LoVo (cell line): ENCODE measurements at regions not wholly inside any gene's neighbourhood (a gene's known extent, or its start where the extent isn't known, plus 50 kb on each side); places are given as distances from the start of the nearest gene placed in this dataset.
"Not testable (repeated sequence)": the region's sequence is repeated elsewhere in the genome, so short reads cannot be mapped to it uniquely, and the experiment has no call there.

Source experiments
- DNase-seq: peaks from one replicate; pipeline ENCODE4 v3.0.0-alpha.2; 2016; ENCODE audit warnings: low spot score

DNA sequence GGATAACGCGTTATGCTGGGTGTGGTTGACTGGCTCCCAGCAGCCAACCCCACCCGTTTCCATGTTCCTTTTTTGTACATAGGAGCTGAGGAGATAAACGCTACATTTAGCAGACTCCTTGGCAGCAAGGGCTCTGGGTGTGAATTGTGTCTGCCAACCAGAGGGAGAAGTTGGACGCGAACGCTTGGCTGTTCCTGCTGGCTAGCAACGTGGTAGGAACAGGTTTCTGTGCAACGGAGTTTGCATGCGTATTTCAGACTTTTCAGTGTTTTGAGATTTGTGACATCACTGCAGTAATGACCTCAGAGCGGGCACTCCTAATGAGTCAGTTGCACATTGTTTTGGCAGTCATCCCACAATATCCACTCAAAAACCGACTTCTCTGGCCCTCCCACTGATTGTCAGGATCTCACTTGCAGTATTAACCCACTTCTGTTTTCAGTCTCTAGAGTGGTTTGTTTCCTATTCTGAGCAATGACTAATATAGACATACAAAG is 98.7 kb upstream of the RGS1 start:
- no peak for DNase-seq

GRCh38 chr1:192477630-192478029 is 97.9 kb upstream of the RGS1 start:
- peak; percentile 35 for DNase-seq

DNA sequence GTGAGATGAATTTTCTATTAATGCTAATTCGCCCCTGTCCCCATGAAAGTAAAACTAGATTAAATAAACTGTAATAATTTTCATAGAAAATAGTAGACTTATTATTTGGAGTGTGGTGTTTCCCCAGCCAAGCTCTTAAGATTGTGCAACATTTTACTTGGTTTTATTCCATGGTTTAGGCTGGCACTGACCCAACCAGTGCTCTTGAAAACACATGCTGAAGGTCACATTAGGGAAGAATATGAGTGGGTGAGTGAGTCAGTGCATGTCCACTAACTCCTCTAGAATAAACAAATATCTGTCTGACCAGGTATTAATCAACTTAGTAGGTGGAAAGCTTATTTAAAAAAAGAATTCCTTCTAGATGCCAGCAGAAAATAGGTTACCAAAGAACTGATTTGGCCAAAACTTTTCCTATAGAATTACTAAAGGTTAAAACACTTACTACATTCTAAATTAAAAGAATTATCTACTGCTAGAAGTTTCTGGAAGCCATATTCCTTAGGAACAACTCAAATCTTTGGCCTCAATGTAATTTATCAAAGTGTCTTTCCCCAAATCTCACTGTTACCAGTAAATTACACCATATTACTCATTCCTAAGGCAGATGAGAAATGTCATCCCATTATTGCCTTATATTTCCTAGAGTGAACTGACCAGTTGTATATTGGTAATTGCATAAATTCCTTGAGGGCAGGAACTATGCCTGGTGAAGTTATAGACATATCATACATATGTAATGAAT is 89.7 kb upstream of the RGS1 start:
- no peak for DNase-seq

DNA sequence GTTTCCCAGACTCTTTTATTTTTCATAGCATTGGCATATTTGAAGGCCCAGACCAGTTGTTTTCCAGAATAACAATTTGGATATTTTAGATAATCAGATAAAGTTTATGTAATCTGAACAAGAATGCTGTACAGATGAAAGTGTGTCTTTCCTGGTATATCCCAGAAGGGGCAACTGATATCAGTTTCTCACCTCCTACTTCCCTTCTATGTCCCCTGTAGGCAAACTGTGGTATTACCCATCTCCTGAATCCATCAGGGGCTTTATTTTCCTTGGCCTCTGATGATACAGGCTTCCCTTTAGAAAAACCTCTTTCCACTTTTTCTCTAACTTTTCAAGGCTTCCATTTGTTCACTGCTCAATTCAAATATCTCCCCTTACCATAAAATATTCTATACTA is 87.5 kb upstream of the RGS1 start:
- no peak for DNase-seq

DNA sequence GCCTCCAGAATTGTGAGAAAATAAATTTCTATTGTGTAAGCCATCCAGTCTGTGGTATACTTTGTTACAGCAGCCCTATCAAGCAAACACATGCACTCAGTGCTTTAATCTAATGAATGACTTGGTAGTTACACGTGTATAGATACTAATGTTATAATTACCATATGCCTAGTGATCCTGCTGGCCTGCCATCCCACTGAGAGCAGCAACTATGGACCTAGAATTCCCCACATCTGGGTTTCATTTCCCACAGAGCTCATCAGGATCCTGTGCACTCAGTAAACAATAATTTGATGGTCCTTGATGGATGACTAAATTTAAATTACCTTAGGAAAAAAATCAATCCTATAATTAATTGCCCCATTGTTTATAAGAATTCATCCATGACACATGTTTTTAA is 86.5 kb upstream of the RGS1 start:
- no peak for DNase-seq

- no peak for DNase-seq
Observed at GRCh38 chr1:192489748-192490147, 85.8 kb upstream of the RGS1 start.

- DNase-seq, result no peak
Observed at GRCh38 chr1:192491804-192492554, 83.6 kb upstream of the RGS1 start.

DNA sequence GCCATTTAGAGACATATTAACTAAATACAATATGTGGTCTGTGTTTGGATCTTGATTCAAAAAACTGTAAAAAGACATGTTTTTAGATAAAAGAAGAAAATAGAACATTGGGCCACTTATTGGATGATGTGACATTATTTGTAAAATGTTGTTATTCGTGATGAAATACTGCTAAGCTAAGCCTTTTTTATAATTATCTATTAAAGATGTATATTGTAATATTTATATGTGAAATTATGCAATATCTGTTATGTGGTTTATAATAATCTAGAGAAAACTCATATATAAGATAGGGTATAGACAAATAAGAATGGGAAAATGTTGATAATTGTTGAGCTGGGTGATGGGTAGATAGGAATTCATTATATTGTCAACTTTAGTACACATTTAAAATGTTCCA is 82.0 kb upstream of the RGS1 start:
- DNase-seq, result no peak

- no peak for DNase-seq
Observed at GRCh38 chr1:192496369-192497056, 79.1 kb upstream of the RGS1 start.

DNA sequence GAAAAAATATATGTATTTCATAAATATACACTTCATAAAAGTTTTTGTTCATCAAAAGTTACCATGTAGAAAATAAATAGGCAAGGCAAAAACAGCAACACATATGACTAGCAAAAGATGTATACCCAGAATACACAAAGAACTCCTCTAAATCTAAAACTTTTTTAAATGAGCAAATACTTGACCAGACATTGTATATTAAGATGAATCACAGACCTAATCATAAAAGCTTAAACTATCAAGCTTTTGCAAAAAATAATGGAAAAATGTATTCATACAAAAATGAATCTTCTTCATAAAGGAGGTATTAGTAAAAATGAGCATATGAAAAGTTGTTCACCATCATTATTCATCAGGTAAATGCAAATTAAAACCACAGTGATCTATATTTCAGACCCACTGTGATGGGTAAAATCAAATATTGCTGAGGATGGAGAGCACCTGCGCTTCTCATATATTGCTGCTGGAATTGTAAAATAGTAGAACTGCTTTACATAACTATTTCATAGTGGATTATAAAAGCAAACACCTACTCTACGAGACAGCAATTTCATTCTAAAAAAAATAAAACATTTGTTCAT is 78.3 kb upstream of the RGS1 start:
- DNase-seq, result no peak

GRCh38 chr1:192498092-192498491 is 77.5 kb upstream of the RGS1 start:
- not testable (repeated sequence) for DNase-seq

GRCh38 chr1:192499061-192499581 is 76.5 kb upstream of the RGS1 start:
- not testable (repeated sequence) for DNase-seq

- DNase-seq, result not testable (repeated sequence)
Observed at GRCh38 chr1:192500541-192500940, 75.0 kb upstream of the RGS1 start.

DNA sequence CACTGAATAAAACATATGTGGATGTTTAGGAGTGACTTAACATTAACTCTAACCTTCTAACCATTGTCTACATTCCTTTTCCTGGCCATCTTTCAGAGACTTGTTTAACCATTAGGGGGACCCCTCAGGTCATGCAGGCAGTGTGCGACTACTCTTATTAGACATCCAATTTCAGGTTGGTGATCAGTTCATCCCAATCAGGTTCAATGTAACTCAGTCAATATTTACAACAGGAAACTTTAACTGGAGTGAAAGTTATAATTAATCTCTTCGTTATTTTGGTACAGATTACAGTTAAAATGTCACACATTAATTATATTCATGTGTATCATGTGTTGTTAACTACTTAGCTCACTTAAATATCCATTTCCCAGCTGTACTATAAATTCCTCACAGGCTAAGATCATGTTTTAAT is 68.8 kb upstream of the RGS1 start:
- DNase-seq, result no peak

DNA sequence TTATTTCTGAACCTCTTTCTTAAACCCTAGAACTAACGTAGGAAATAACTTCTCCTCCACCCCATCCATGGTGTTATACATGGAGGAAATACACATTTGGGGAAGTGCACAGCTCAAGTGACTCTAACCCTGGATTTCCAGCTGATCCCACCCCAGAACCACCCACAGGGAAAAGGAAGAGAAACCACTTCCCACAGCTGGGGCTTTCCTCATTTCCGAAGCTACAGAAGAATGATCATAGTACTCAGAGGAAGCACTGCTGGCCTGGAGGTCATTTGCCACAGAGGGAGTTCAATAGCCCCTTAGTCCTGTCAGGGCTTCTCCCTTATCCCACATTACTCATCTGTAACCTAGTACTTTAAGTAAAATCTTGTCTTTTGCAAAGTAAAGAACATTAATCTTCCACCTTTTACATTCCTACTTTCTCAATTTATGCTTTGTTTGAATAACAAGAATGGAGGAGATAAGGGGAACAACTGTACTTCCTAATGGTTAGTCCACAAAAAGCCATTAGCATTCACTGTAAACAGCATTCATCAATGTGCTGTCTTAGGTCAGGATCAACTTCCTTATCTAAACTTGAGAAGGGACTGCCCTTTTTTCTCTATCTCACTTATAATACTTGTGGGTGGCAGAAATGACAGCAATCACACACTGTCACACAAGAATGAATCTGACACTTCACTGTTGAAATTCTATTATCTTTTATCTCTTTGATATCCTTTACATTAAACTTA is 63.0 kb upstream of the RGS1 start:
- no peak for DNase-seq

DNA sequence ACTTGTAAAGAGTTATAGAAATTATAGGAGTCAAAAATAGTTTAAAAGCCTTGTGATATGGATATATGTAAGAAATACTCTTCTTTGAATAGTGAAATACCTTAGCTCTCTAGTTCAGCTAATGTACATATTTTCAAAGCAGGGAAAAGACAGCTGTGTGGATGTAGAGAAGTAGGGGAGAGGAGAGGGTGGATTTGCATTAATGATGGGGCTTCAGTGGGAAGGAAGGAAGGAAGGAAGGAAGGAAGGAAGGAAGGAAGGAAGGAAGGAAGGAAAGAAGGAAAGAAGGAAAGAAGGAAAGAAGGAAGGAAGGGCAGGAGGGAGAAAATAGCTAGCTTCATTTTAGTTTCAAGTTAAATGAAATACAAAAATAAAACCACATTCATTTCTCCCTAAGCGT is 62.4 kb upstream of the RGS1 start:
- no peak for DNase-seq

GRCh38 chr1:192513697-192514096 is 61.9 kb upstream of the RGS1 start:
- DNase-seq, result no peak

GRCh38 chr1:192516776-192517297 is 58.7 kb upstream of the RGS1 start:
- DNase-seq, result no peak

DNA sequence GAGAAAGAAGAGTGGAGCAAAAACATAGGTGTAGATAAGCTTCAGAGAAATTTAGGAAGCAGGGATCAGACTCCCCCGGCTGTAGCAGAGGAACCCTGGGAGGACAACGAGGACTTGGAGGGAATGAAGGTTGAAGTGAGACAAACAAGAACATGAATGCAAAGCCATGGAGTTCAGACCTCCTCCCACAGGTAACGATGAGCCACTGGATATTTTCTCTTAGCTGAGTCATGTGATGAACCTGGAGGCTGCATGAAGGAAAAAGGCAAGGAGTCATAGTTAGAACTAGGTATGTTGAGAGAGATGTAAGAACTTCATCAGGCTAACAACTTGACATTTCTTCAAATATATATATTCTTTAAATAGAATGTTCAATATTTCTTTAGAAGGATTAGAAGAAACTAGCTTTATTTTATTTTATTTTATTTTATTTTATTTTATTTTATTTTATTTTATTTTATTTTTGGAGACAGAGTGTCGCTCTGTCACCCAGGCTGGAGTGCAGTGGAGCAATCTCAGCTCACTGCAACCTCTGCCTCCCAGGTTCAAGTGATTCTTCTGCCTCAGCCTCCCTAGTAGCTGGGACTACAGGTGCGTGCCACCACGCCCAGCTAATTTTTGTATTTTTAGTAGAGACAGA is 57.7 kb upstream of the RGS1 start:
- DNase-seq, result not testable (repeated sequence)

- DNase-seq, result no peak
Observed at GRCh38 chr1:192518700-192519099, 56.9 kb upstream of the RGS1 start.

GRCh38 chr1:192521734-192522133 is 53.8 kb upstream of the RGS1 start:
- DNase-seq, result no peak
